Activated CD4-positive, alpha-beta T cell treated with anti-CD3 and anti-CD28 coated beads, Interleukin-2, Interleukin-6, amounts not matched to agents 100 ng/mL and 50 ng/mL, durations not matched to agents 16 hours and 8 hours (primary cell): ENCODE measurements at regions not wholly inside any gene's neighbourhood (a gene's known extent, or its start where the extent isn't known, plus 50 kb on each side); places are given as distances from the start of the nearest gene placed in this dataset.

Source experiments
- DNase-seq: peaks from one replicate; pipeline ENCODE4 v3.0.0-alpha.2; 2020

- no peak for DNase-seq
Measured at GRCh38 chr3:21357241-21357640, 393.8 kb downstream of the ZNF385D start.

- DNase-seq = peak; percentile 0
Measured at GRCh38 chr3:21356402-21356801, 394.6 kb downstream of the ZNF385D start.

GRCh38 chr3:21345382-21345976 lies 405.5 kb downstream of the ZNF385D start:
- no peak for DNase-seq

- no peak for DNase-seq
Measured at GRCh38 chr3:21331857-21332256, 419.2 kb downstream of the ZNF385D start.

- DNase-seq = no peak
Measured at GRCh38 chr3:21331321-21331720, 419.7 kb downstream of the ZNF385D start.

GRCh38 chr3:21330293-21330692 lies 420.7 kb downstream of the ZNF385D start:
- peak; percentile 18 for DNase-seq

- DNase-seq = no peak
Measured at GRCh38 chr3:21328711-21329390, 422.2 kb downstream of the ZNF385D start.

GRCh38 chr3:21326704-21327475 lies 424.1 kb downstream of the ZNF385D start:
- DNase-seq = no peak

GRCh38 chr3:21314688-21315087 lies 436.3 kb downstream of the ZNF385D start:
- no peak for DNase-seq

- DNase-seq = no peak
Measured at GRCh38 chr3:21310891-21311290, 440.1 kb downstream of the ZNF385D start.

- DNase-seq = no peak
Measured at GRCh38 chr3:21310161-21310560, 440.8 kb downstream of the ZNF385D start.

GRCh38 chr3:21297304-21297703 lies 453.7 kb downstream of the ZNF385D start:
- DNase-seq = no peak

GRCh38 chr3:21294768-21295167 lies 456.2 kb downstream of the ZNF385D start:
- no peak for DNase-seq

- no peak for DNase-seq
Measured at GRCh38 chr3:21292971-21293370, 458.0 kb downstream of the ZNF385D start.

GRCh38 chr3:21290557-21290956 lies 460.5 kb downstream of the ZNF385D start:
- no peak for DNase-seq

GRCh38 chr3:21274079-21274571 lies 476.9 kb downstream of the ZNF385D start:
- DNase-seq = no peak

- DNase-seq = no peak
Measured at GRCh38 chr3:21273259-21274025, 477.6 kb downstream of the ZNF385D start.

GRCh38 chr3:21271606-21272016 lies 479.4 kb downstream of the ZNF385D start:
- DNase-seq = no peak

GRCh38 chr3:21269882-21270281 lies 481.1 kb downstream of the ZNF385D start:
- DNase-seq = no peak

GRCh38 chr3:21260507-21260906 lies 490.5 kb downstream of the ZNF385D start:
- no peak for DNase-seq

- DNase-seq = no peak
Measured at GRCh38 chr3:21259896-21260295, 491.1 kb downstream of the ZNF385D start.

GRCh38 chr3:21256932-21257331 lies 494.1 kb downstream of the ZNF385D start:
- DNase-seq = no peak

- DNase-seq = no peak
Measured at GRCh38 chr3:21238661-21239060, 512.3 kb downstream of the ZNF385D start.
